B cell (primary cell): ENCODE measurements at regions not wholly inside any gene's neighbourhood (a gene's known extent, or its start where the extent isn't known, plus 50 kb on each side); places are given as distances from the start of the nearest gene placed in this dataset.

Experiments used
- ATAC-seq: fragments of 200-7000 bp; cut with Tn5 transposase; one replicate; pipeline ENCODE4 v1.10.0; 2021; ENCODE audit warnings: low read depth, mild to moderate bottlenecking, moderate number of reproducible peaks, moderate library complexity
- CTCF ChIA-PET: fragments of 350-600 bp; sonication (Branson Sonifier 250); formaldehyde crosslinking; loops from one replicate; lab custom pipeline; 2021; ENCODE audit warnings: antibody characterized with exemption, inconsistent platforms; lab: Charles Lee
- POLR2A ChIA-PET: fragments of 350-600 bp; sonication (Branson Sonifier 250); formaldehyde crosslinking; loops from one replicate; lab custom pipeline; 2021; ENCODE audit warnings: antibody characterized with exemption; lab: Charles Lee
- DNase-seq: peaks from one replicate; pipeline ENCODE4 v3.0.0; 2013
- H2AFZ ChIP-seq: 2 replicates; pipeline ENCODE4 v1.6.1; 2012; ENCODE audit warnings: mild to moderate bottlenecking, low read depth, low read length; ENCODE audit not compliant: insufficient read depth, poor library complexity, severe bottlenecking
- H3K27ac ChIP-seq, 2 donors: 1 replicate in 1 of 2; 2 replicates in 1 of 2; pipeline ENCODE4 v1.5.1; 2012 to 2013; ENCODE audit warnings: low read length in 2 of 2, mild to moderate bottlenecking in 2 of 2, moderate library complexity in 1 of 2
- H3K27me3 ChIP-seq, 4 experiments: fragments of 200-600 bp in 1 of 4; sonication (generic) in 1 of 4; replicated peaks in 1 of 4; 1 replicate in 2 of 4; 2 replicates in 2 of 4; pipeline versions ENCODE4 v1.6.1 to v1.7.0; 2013 to 2016; ENCODE audit warnings: low read length in 3 of 4, mild to moderate bottlenecking in 2 of 4, mixed read lengths in 1 of 4, moderate library complexity in 1 of 4; ENCODE audit not compliant: insufficient read depth in 4 of 4, control insufficient read depth in 3 of 4; ENCODE audit errors: control extremely low read depth in 1 of 4
- H3K36me3 ChIP-seq, 2 experiments: replicated peaks in 1 of 2; 1 replicate in 1 of 2; 2 replicates in 1 of 2; pipeline versions ENCODE4 v1.6.1 to v1.7.1; 2013; ENCODE audit warnings: low read length in 1 of 2; ENCODE audit not compliant: insufficient read depth in 2 of 2, control insufficient read depth in 1 of 2; ENCODE audit errors: control extremely low read depth in 1 of 2, extremely low read depth in 1 of 2
- H3K4me1 ChIP-seq, 2 donors: fragments of 200-600 bp in 1 of 2; sonication (generic) in 1 of 2; 1 replicate in 1 of 2; 2 replicates in 1 of 2; pipeline versions ENCODE4 v1.5.1 to v1.6.1; 2013 to 2017; ENCODE audit warnings: low read length in 2 of 2; ENCODE audit not compliant: control insufficient read depth in 2 of 2, insufficient read depth in 2 of 2
- H3K4me2 ChIP-seq: replicated peaks from 2 replicates; pipeline ENCODE3; 2012; ENCODE audit warnings: mild to moderate bottlenecking, low read depth, low read length; ENCODE audit not compliant: poor library complexity, severe bottlenecking
- H3K4me3 ChIP-seq, 5 experiments: fragments of 200-600 bp in 1 of 5; sonication (generic) in 1 of 5; 1 replicate in 3 of 5; 2 replicates in 2 of 5; pipeline versions ENCODE4 v1.5.1 to v1.7.0; 2011 to 2016; ENCODE audit warnings: low read length in 4 of 5, mild to moderate bottlenecking in 4 of 5, low read depth in 2 of 5, control low read depth in 1 of 5, moderate library complexity in 1 of 5; ENCODE audit not compliant: insufficient read depth in 1 of 5; ENCODE audit errors: control extremely low read depth in 1 of 5, extremely low read depth in 1 of 5
- H3K79me2 ChIP-seq: fragments of 200-600 bp; sonication (generic); one replicate; pipeline ENCODE4 v1.6.0; 2016; ENCODE audit warnings: low read length; ENCODE audit not compliant: control insufficient read depth, insufficient read depth
- H3K9ac ChIP-seq: fragments of 200-600 bp; sonication (generic); 2 replicates; pipeline ENCODE4 v1.6.1; 2017; ENCODE audit warnings: mild to moderate bottlenecking, low read length, moderate library complexity
- H3K9me3 ChIP-seq, 3 donors: one replicate each; pipeline versions ENCODE4 v1.6.1 to v1.7.1; 2013; ENCODE audit warnings: low read length in 2 of 3; ENCODE audit not compliant: control insufficient read depth in 2 of 3, insufficient read depth in 1 of 3; ENCODE audit errors: control extremely low read depth in 1 of 3
- H4K20me1 ChIP-seq: 2 replicates; pipeline ENCODE4 v1.6.0; 2012; ENCODE audit warnings: mild to moderate bottlenecking, low read length; ENCODE audit not compliant: insufficient read depth, control insufficient read depth, poor library complexity, severe bottlenecking
- H3K27ac Mint-ChIP-seq: one replicate; pipeline ENCODE4 v1.8.0; 2021; ENCODE audit warnings: mixed read lengths
- H3K27me3 Mint-ChIP-seq: one replicate; pipeline ENCODE4 v1.8.0; 2021; ENCODE audit warnings: mixed read lengths
- H3K4me1 Mint-ChIP-seq: one replicate; pipeline ENCODE4 v1.8.0; 2021; ENCODE audit warnings: mixed read lengths
- H3K4me3 Mint-ChIP-seq: one replicate; pipeline ENCODE4 v1.8.0; 2021; ENCODE audit warnings: mixed read lengths
- H3K9me3 Mint-ChIP-seq: one replicate; pipeline ENCODE4 v1.8.0; 2022; ENCODE audit warnings: mixed read lengths; ENCODE audit not compliant: insufficient read depth
- EZH2 ChIP-seq: IDR thresholded peaks from 2 replicates; pipeline ENCODE4 v1.6.1; 2012; ENCODE audit warnings: borderline replicate concordance, low read depth, mild to moderate bottlenecking, moderate library complexity, low read length; ENCODE audit not compliant: insufficient read depth, poor library complexity, severe bottlenecking
- WGBS: methylation state at CpG from one replicate; pipeline ENCODE4 v1.1.5; 2013; ENCODE audit warnings: missing lambda C conversion rate; ENCODE audit not compliant: insufficient coverage; 5-methylcytosine and 5-hydroxymethylcytosine counted together
- intact Hi-C: fragments of 100-400 bp; cut with micrococcal nuclease; formaldehyde crosslinking; loops from one replicate; pipeline ENCODE4 v1.10.0; 2022
- TF ChIP-seq, protein P1 (sequence below): fragments of 200-600 bp; IDR thresholded peaks from one replicate; pipeline ENCODE4 v1.8.0; 2022; ENCODE audit warnings: antibody characterized with exemption, mild to moderate bottlenecking

DNA sequence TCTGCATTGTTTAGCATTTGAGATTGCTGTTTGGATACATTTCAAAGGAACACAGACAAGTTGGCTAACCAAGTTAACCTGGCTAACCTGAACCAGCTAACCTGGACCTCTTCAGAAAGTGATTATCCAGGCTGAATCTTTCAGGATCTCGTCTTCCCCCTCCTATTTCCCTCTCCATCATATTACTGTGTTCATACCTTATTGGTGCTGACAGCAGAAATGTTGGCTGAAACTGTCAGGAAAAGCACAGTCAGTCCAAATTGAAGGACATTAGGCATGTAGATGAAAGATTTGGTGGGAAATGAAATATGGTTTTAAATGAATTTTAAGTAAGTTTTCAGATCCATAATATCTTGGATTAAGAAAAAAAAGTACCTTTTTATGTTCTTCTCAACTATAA is 92.5 kb upstream of the NEUROD1 start:
- intact Hi-C loops: no loop called here
- H3K27ac Mint-ChIP-seq: no peak overlapping the region
- H3K4me3 Mint-ChIP-seq: no peak overlapping the region
- Histone ChIP-seq H3K27me3 (no peaks in the 10 kb centered on the region), H3K4me2 (no peak overlapping the region), H3K9ac (no peak overlapping the region), H3K27ac (no peak overlapping the region), H3K9me3 (no peaks in the 10 kb centered on the region), H3K4me1 (no peaks in the 10 kb centered on the region), H3K79me2 (no peaks in the 10 kb centered on the region), H4K20me1 (no peaks in the 10 kb centered on the region), H2AFZ (no peak overlapping the region), H3K4me3 (no peak overlapping the region), H3K36me3 (no peaks in the 10 kb centered on the region)
- H3K27me3 Mint-ChIP-seq: peaks cover 17% of the 10 kb centered on the region
- ChIA-PET CTCF (interaction anchor here (1.1 to 1.2 kb wide), 2 partner anchors 57 to 124 kb away, joined by 3 read pairs; no protein-coding TSS in a partner anchor), POLR2A (no interaction called here)
- TF ChIP-seq EZH2: no peak
- TF ChIP-seq, protein P1, sequence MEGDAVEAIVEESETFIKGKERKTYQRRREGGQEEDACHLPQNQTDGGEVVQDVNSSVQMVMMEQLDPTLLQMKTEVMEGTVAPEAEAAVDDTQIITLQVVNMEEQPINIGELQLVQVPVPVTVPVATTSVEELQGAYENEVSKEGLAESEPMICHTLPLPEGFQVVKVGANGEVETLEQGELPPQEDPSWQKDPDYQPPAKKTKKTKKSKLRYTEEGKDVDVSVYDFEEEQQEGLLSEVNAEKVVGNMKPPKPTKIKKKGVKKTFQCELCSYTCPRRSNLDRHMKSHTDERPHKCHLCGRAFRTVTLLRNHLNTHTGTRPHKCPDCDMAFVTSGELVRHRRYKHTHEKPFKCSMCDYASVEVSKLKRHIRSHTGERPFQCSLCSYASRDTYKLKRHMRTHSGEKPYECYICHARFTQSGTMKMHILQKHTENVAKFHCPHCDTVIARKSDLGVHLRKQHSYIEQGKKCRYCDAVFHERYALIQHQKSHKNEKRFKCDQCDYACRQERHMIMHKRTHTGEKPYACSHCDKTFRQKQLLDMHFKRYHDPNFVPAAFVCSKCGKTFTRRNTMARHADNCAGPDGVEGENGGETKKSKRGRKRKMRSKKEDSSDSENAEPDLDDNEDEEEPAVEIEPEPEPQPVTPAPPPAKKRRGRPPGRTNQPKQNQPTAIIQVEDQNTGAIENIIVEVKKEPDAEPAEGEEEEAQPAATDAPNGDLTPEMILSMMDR: no peak
- DNase-seq (no peak), ATAC-seq (no peak)
- peaks cover 6% of the 10 kb centered on the region for H3K4me1 Mint-ChIP-seq
- WGBS: no CpG with 5 or more reads among the region's 1 CpG
- peaks cover 1% of the 10 kb centered on the region for H3K9me3 Mint-ChIP-seq

DNA sequence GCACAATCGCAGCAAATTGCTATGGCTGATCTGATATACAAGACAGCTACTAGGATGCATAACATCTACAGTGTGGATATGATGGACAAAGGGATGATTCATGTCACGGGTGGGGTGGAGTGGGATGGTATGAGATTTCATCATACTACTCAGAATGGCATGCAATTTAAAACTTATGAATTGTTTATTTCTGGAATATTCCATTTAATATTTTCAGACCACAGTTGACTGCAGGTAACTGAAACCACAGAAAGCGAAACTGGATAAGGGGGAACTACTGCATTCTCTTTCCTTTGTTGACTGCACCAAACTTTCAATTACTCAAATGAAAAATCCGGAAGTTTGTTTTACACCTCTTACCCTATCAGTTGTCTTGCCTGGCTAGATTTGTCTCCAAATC is 94.4 kb upstream of the NEUROD1 start:
- H3K4me3 Mint-ChIP-seq: no peak overlapping the region
- no peaks in the 10 kb centered on the region for H3K27me3 ChIP-seq
- H3K4me2 ChIP-seq: no peak overlapping the region
- no peaks in the 10 kb centered on the region for H3K4me1 ChIP-seq
- intact Hi-C loops: no loop called here
- DNase-seq: peak; percentile 6
- no peak overlapping the region for H3K27ac Mint-ChIP-seq
- no peak overlapping the region for H2AFZ ChIP-seq
- H3K27ac ChIP-seq: no peak overlapping the region
- H3K9ac ChIP-seq: no peak overlapping the region
- H4K20me1 ChIP-seq: no peaks in the 10 kb centered on the region
- H3K4me3 ChIP-seq: no peak overlapping the region
- H3K9me3 ChIP-seq: no peaks in the 10 kb centered on the region
- peaks cover 6% of the 10 kb centered on the region for H3K4me1 Mint-ChIP-seq
- H3K9me3 Mint-ChIP-seq: peaks cover 1% of the 10 kb centered on the region
- no peaks in the 10 kb centered on the region for H3K36me3 ChIP-seq
- ChIA-PET POLR2A (no interaction called here), CTCF (interaction anchor here (1.1 kb wide), 1 partner anchor 16 kb away, joined by 3 read pairs; no protein-coding TSS in a partner anchor)
- TF ChIP-seq EZH2: no peak
- TF ChIP-seq, protein P1: no peak
- ATAC-seq: no peak
- peaks cover 10% of the 10 kb centered on the region for H3K27me3 Mint-ChIP-seq
- H3K79me2 ChIP-seq: no peaks in the 10 kb centered on the region
- 82% methylated on average over 3 of the region's 4 CpGs for WGBS
